ENCODE measurements at regions not wholly inside any gene's neighbourhood (a gene's known extent, or its start where the extent isn't known, plus 50 kb on each side); places are given as distances from the start of the nearest gene placed in this dataset.

DNA sequence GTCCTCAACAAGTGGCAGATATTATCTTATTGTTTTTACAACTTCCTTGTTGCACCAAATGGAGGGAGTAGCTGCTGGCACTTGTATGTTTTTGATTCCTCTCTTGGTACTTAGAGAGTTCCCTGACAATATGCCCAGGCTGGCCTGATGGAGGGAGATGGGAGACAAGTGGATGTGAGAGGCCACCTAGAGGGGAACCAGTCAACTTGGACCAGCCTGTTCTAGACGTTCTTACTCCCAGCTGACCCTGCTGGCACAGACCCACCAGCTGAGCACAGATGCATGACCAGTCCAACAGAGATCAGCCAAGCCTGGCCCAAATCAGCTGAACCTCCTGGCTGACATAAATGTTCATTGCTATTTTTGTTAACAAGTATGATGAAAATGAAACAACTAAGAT lies 60.9 kb upstream of the GDNF start:
- TF ChIP-seq, protein P1, sequence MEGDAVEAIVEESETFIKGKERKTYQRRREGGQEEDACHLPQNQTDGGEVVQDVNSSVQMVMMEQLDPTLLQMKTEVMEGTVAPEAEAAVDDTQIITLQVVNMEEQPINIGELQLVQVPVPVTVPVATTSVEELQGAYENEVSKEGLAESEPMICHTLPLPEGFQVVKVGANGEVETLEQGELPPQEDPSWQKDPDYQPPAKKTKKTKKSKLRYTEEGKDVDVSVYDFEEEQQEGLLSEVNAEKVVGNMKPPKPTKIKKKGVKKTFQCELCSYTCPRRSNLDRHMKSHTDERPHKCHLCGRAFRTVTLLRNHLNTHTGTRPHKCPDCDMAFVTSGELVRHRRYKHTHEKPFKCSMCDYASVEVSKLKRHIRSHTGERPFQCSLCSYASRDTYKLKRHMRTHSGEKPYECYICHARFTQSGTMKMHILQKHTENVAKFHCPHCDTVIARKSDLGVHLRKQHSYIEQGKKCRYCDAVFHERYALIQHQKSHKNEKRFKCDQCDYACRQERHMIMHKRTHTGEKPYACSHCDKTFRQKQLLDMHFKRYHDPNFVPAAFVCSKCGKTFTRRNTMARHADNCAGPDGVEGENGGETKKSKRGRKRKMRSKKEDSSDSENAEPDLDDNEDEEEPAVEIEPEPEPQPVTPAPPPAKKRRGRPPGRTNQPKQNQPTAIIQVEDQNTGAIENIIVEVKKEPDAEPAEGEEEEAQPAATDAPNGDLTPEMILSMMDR (IDR thresholded peaks at IDR 0.05; ENCODE audit: unreplicated experiment), result no peak
- H3K4me1 Mint-ChIP-seq, result no peaks in the 10 kb centered on the region
- H3K9me3 Mint-ChIP-seq, result peaks cover 8% of the 10 kb centered on the region
- DNase-seq (ENCODE audit: low spot score in 2 of 2, unreplicated experiment in 2 of 2), result no peak
- no peaks in the 10 kb centered on the region for H3K36me3 Mint-ChIP-seq
- peaks cover 20% of the 10 kb centered on the region for H3K27me3 Mint-ChIP-seq (ENCODE audit: low read depth)
- H3K27ac Mint-ChIP-seq, result no peak overlapping the region
- no peak overlapping the region for H3K4me3 Mint-ChIP-seq

DNA sequence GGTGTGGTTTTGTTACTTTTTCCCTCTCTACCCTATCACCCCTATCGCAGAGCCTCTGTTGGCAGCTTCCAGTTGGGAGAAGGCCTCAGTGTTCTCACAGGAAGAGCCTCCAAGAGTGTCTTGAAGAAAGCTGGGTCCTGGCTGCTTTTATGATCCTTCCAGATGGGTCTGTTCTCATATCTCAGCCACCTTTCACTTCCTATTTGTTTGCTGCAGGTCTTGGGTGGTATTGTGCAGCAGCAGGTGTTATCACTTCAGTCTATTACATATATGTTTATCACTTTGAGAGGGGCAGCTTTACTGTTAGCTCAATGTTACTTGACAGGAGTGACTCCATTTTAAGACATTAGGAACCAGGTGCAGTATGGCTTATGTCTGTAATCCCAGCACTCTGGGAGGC lies 59.2 kb upstream of the GDNF start:
- Mint-ChIP-seq H3K27ac (no peak overlapping the region), H3K36me3 (no peaks in the 10 kb centered on the region), H3K9me3 (no peaks in the 10 kb centered on the region), H3K4me1 (no peaks in the 10 kb centered on the region), H3K4me3 (no peak overlapping the region), H3K27me3 (ENCODE audit: low read depth) (peaks cover 26% of the 10 kb centered on the region)
- no peak for DNase-seq (ENCODE audit: low spot score in 2 of 2, unreplicated experiment in 2 of 2)
- TF ChIP-seq, protein P1 (IDR thresholded peaks at IDR 0.05; ENCODE audit: unreplicated experiment), result no peak

GRCh38 chr5:37896159-37896558 lies 56.3 kb upstream of the GDNF start:
- no peaks in the 10 kb centered on the region for H3K9me3 Mint-ChIP-seq

DNA sequence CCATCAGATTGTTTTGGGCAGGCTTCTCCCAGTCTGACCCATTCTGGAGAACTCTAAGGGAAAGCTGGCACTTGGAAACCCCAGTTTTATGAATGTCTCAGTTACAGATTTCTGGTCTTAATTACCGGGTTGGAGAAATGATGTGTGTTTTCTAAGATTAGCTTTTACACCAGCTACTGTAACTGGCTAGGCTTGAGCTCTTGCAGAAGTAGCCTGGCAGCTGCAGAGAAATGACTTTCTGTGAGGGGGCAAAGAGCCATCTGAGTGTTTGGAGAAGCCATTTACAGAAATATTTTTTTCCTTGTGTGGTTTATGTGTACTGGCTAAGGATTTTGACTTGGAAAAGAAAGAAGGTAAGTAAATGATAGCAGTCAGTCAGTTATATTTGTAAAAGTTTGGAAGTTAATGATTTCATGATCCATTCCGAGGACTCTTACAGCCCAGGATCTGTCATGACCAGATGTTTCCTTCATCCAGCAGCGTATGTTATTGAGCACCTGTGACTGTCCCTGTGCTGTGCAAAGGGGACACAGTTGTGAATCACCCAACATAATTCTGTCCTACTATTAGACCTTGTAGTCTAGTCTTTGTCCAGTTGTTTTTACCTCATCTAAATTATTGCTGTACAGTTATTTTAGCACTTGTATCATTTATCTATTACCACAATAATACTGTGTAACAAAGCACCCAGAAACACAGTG lies 53.7 kb upstream of the GDNF start:
- no peak overlapping the region for H3K27ac Mint-ChIP-seq
- TF ChIP-seq, protein P1 (IDR thresholded peaks at IDR 0.05; ENCODE audit: unreplicated experiment), result no peak
- peaks cover 30% of the 10 kb centered on the region for H3K27me3 Mint-ChIP-seq (ENCODE audit: low read depth)
- no peak overlapping the region for H3K4me3 Mint-ChIP-seq
- H3K36me3 Mint-ChIP-seq, result no peaks in the 10 kb centered on the region
- no peak for DNase-seq (ENCODE audit: low spot score in 2 of 2, unreplicated experiment in 2 of 2)
- no peaks in the 10 kb centered on the region for H3K9me3 Mint-ChIP-seq
- peaks cover 14% of the 10 kb centered on the region for H3K4me1 Mint-ChIP-seq

More at GRCh38 chr5:37896159-37896558, 56.3 kb upstream of the GDNF start:
- Mint-ChIP-seq H3K4me3 (no peak overlapping the region), H3K36me3 (no peaks in the 10 kb centered on the region), H3K27me3 (ENCODE audit: low read depth) (peaks cover 30% of the 10 kb centered on the region), H3K27ac (no peak overlapping the region), H3K4me1 (peaks cover 14% of the 10 kb centered on the region)
- DNase-seq (ENCODE audit: low spot score in 2 of 2, unreplicated experiment in 2 of 2), result no peak
- TF ChIP-seq, protein P1 (IDR thresholded peaks at IDR 0.05; ENCODE audit: unreplicated experiment), result no peak

DNA sequence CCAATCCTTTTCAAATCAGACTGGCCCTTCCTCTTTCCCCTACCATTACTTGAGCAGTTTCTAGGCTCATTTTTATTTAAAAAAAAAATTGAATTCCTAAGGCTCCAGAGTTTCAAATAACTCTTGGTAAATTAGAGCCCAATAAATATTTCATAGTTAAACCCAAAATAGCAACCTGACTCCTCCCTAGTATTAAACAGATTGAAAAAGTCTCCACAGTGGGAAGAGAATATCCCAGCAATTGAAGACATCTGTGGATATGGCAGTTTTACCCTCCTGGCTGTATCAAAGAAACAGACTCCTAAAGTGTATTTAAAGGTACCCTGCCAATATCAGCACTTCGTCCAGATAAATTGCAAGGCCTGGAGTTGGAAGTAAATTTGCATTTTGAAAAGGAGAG lies 52.7 kb upstream of the GDNF start:
- TF ChIP-seq, protein P1 (IDR thresholded peaks at IDR 0.05; ENCODE audit: unreplicated experiment), result no peak
- no peaks in the 10 kb centered on the region for H3K36me3 Mint-ChIP-seq
- H3K4me1 Mint-ChIP-seq, result peaks cover 14% of the 10 kb centered on the region
- H3K27ac Mint-ChIP-seq, result no peak overlapping the region
- H3K9me3 Mint-ChIP-seq, result no peaks in the 10 kb centered on the region
- no peak for DNase-seq (ENCODE audit: low spot score in 2 of 2, unreplicated experiment in 2 of 2)
- peaks cover 25% of the 10 kb centered on the region for H3K27me3 Mint-ChIP-seq (ENCODE audit: low read depth)
- no peak overlapping the region for H3K4me3 Mint-ChIP-seq

All from mesothelial cell of epicardium (in vitro differentiated cells).